ENCODE measurements at regions not wholly inside any gene's neighbourhood (a gene's known extent, or its start where the extent isn't known, plus 50 kb on each side); places are given as distances from the start of the nearest gene placed in this dataset.

GRCh38 chr10:124342136-124342820 is 76.4 kb downstream of the OAT start:
- TF ChIP-seq CTCF (conservative IDR thresholded peaks at IDR 0.05; ENCODE audit: low read length) (no peak), EZH2phosphoT487 (IDR thresholded peaks at IDR 0.05; ENCODE audit: borderline replicate concordance, low read depth, low read length) (no peak)
